H9 (cell line): ENCODE measurements at regions not wholly inside any gene's neighbourhood (a gene's known extent, or its start where the extent isn't known, plus 50 kb on each side); places are given as distances from the start of the nearest gene placed in this dataset.

Experiments
- DNase-seq: peaks from one replicate; pipeline ENCODE4 v3.0.0-alpha.2; 2017
- H2AFZ ChIP-seq: one replicate; pipeline ENCODE4 v1.6.1; 2013; ENCODE audit warnings: mild to moderate bottlenecking, low read length, control low read depth, moderate library complexity
- H2AK5ac ChIP-seq: 2 replicates; pipeline ENCODE4 v1.6.1; 2013; ENCODE audit warnings: low read length, control low read depth, mixed read lengths; ENCODE audit not compliant: insufficient read length
- H2BK120ac ChIP-seq: one replicate; pipeline ENCODE4 v1.6.1; 2013; ENCODE audit warnings: low read depth, mild to moderate bottlenecking, low read length, control low read depth, inconsistent platforms; ENCODE audit not compliant: poor library complexity, severe bottlenecking
- H2BK12ac ChIP-seq: 2 replicates; pipeline ENCODE4 v1.6.1; 2013; ENCODE audit warnings: low read length, control low read depth, mixed read lengths, low read depth; ENCODE audit not compliant: insufficient read length
- H2BK15ac ChIP-seq: 2 replicates; pipeline ENCODE4 v1.6.1; 2013; ENCODE audit warnings: low read depth, low read length, control low read depth
- H2BK20ac ChIP-seq: one replicate; pipeline ENCODE4 v1.6.1; 2013; ENCODE audit warnings: low read depth, mild to moderate bottlenecking, low read length, control low read depth, inconsistent platforms; ENCODE audit not compliant: poor library complexity, severe bottlenecking
- H2BK5ac ChIP-seq: 2 replicates; pipeline ENCODE4 v1.6.1; 2013; ENCODE audit warnings: low read length, control low read depth, mixed read lengths; ENCODE audit not compliant: insufficient read length
- H3K14ac ChIP-seq: 2 replicates; pipeline ENCODE4 v1.6.1; 2013; ENCODE audit warnings: low read length, control low read depth; ENCODE audit not compliant: insufficient read depth
- H3K18ac ChIP-seq: 2 replicates; pipeline ENCODE4 v1.6.1; 2013; ENCODE audit warnings: low read depth, mild to moderate bottlenecking, mixed read lengths, low read length, control low read depth; ENCODE audit not compliant: insufficient read length
- H3K23ac ChIP-seq: 2 replicates; pipeline ENCODE4 v1.6.1; 2013; ENCODE audit warnings: low read length, control low read depth, mixed read lengths, low read depth; ENCODE audit not compliant: insufficient read length
- H3K23me2 ChIP-seq: 2 replicates; pipeline ENCODE4 v1.6.1; 2013; ENCODE audit warnings: low read depth, mild to moderate bottlenecking, mixed read lengths, low read length, control low read depth; ENCODE audit not compliant: insufficient read length, poor library complexity, severe bottlenecking
- H3K27ac ChIP-seq: 2 replicates; pipeline ENCODE4 v1.5.1; 2013; ENCODE audit warnings: low read length, control low read depth, mixed read lengths, low read depth; ENCODE audit not compliant: insufficient read length
- H3K27me3 ChIP-seq: 2 replicates; pipeline ENCODE4 v1.6.1; 2013; ENCODE audit warnings: low read length, control low read depth, inconsistent platforms; ENCODE audit not compliant: insufficient read depth
- H3K4ac ChIP-seq: 2 replicates; pipeline ENCODE4 v1.6.1; 2013; ENCODE audit warnings: low read depth, mild to moderate bottlenecking, control low read depth, inconsistent platforms, low read length, moderate library complexity
- H3K4me1 ChIP-seq: 2 replicates; pipeline ENCODE4 v1.6.1; 2013; ENCODE audit warnings: low read length, control low read depth, inconsistent platforms; ENCODE audit not compliant: insufficient read depth
- H3K4me2 ChIP-seq: 2 replicates; pipeline ENCODE4 v1.6.1; 2013; ENCODE audit warnings: low read length, control low read depth, mixed read lengths; ENCODE audit not compliant: insufficient read length, insufficient read depth
- H3K56ac ChIP-seq: 2 replicates; pipeline ENCODE4 v1.6.1; 2013; ENCODE audit warnings: low read depth, mild to moderate bottlenecking, mixed read lengths, low read length, control low read depth; ENCODE audit not compliant: insufficient read length
- H3K79me1 ChIP-seq: 2 replicates; pipeline ENCODE4 v1.6.1; 2013; ENCODE audit warnings: low read depth, mild to moderate bottlenecking, moderate library complexity, low read length, control low read depth, inconsistent platforms; ENCODE audit not compliant: insufficient read depth, poor library complexity, severe bottlenecking
- H3K79me2 ChIP-seq: 2 replicates; pipeline ENCODE4 v1.6.1; 2013; ENCODE audit warnings: low read length, control low read depth, inconsistent platforms; ENCODE audit not compliant: insufficient read depth
- H3K9ac ChIP-seq: 2 replicates; pipeline ENCODE4 v1.6.1; 2013; ENCODE audit warnings: low read length, control low read depth, mixed read lengths; ENCODE audit not compliant: insufficient read length; ENCODE audit errors: extremely low read depth
- H3K9me3 ChIP-seq: one replicate; pipeline ENCODE4 v1.6.1; 2013; ENCODE audit warnings: low read depth, low read length, inconsistent platforms; ENCODE audit not compliant: control insufficient read depth
- H3T11ph ChIP-seq: one replicate; pipeline ENCODE4 v1.6.1; 2013; ENCODE audit warnings: mild to moderate bottlenecking, low read length, control low read depth, inconsistent platforms
- H4K20me1 ChIP-seq: one replicate; pipeline ENCODE4 v1.6.1; 2013; ENCODE audit not compliant: control insufficient read depth, insufficient read length, insufficient read depth
- H4K5ac ChIP-seq: 2 replicates; pipeline ENCODE4 v1.6.1; 2013; ENCODE audit warnings: low read depth, mild to moderate bottlenecking, mixed read lengths, low read length, control low read depth; ENCODE audit not compliant: insufficient read length
- H4K8ac ChIP-seq: replicated peaks from 2 replicates; pipeline ENCODE4 v1.6.1; 2013; ENCODE audit warnings: low read length, control low read depth, mixed read lengths, low read depth; ENCODE audit not compliant: insufficient read length
- H4K91ac ChIP-seq: 2 replicates; pipeline ENCODE4 v1.6.1; 2013; ENCODE audit warnings: low read depth, mild to moderate bottlenecking, moderate library complexity, mixed read lengths, low read length, control low read depth; ENCODE audit not compliant: insufficient read length
- H3K27ac Mint-ChIP-seq, 3 experiments: 2 replicates in 2 of 3; 3 replicates in 1 of 3; pipeline ENCODE4 v1.8.0; 2020 to 2021; ENCODE audit warnings: mixed read lengths in 3 of 3, mild to moderate bottlenecking in 1 of 3, moderate library complexity in 1 of 3
- H3K27me3 Mint-ChIP-seq: 2 replicates; pipeline ENCODE4 v1.8.0; 2021; ENCODE audit warnings: low read depth, mild to moderate bottlenecking, moderate library complexity, mixed read lengths
- H3K36me3 Mint-ChIP-seq, 3 experiments: 2 replicates in 2 of 3; 3 replicates in 1 of 3; pipeline ENCODE4 v1.8.0; 2020 to 2021; ENCODE audit warnings: low read depth in 3 of 3, mixed read lengths in 3 of 3; ENCODE audit not compliant: insufficient read depth in 1 of 3
- H3K4me1 Mint-ChIP-seq, 2 experiments: 2 replicates each; pipeline ENCODE4 v1.8.0; 2020; ENCODE audit warnings: mixed read lengths in 2 of 2
- H3K4me3 Mint-ChIP-seq, 2 experiments: 2 replicates in 1 of 2; 3 replicates in 1 of 2; pipeline ENCODE4 v1.8.0; 2020 to 2021; ENCODE audit warnings: mild to moderate bottlenecking in 2 of 2, mixed read lengths in 2 of 2, moderate library complexity in 1 of 2
- H3K9me3 Mint-ChIP-seq, 2 experiments: 2 replicates in 1 of 2; 3 replicates in 1 of 2; pipeline ENCODE4 v1.8.0; 2020; ENCODE audit warnings: mild to moderate bottlenecking in 2 of 2, mixed read lengths in 2 of 2, moderate library complexity in 1 of 2
- CTCF ChIP-seq: fragments of 200-600 bp; sonication (generic); conservative IDR thresholded peaks from 3 replicates; pipeline ENCODE4 v1.8.0; 2021; ENCODE audit warnings: antibody characterized with exemption, mild to moderate bottlenecking
- WGBS: extraction: QIAGEN DNeasy Blood & Tissue Kit; methylation state at CpG from one replicate; pipeline ENCODE4 v1.1.7; 2013; ENCODE audit warnings: missing lambda C conversion rate, low lambda C conversion rate, mixed read lengths; ENCODE audit not compliant: insufficient read length; ENCODE audit errors: extremely low coverage; 5-methylcytosine and 5-hydroxymethylcytosine counted together

- Histone ChIP-seq H2BK120ac (no peak overlapping the region), H3K4me1 (no peaks in the 10 kb centered on the region)
- no peaks in the 10 kb centered on the region for H3K36me3 Mint-ChIP-seq
These were observed 152.8 kb downstream of the GNAT3 start for GRCh38 chr7:80359029-80359428.

More at GRCh38 chr7:80359029-80359428, 152.8 kb downstream of the GNAT3 start:
- H2BK15ac ChIP-seq: no peak overlapping the region
- no peak overlapping the region for H2AFZ ChIP-seq
- no peak overlapping the region for H3K27ac ChIP-seq
- H3K18ac ChIP-seq: no peak overlapping the region
- no peak for TF ChIP-seq CTCF
- H3K9me3 ChIP-seq: no peaks in the 10 kb centered on the region
- no peak overlapping the region for H3T11ph ChIP-seq
- no peak overlapping the region for H4K8ac ChIP-seq
- H2AK5ac ChIP-seq: no peak overlapping the region
- no peak overlapping the region for H2BK12ac ChIP-seq
- Mint-ChIP-seq H3K9me3 (no peaks in the 10 kb centered on the region), H3K27me3 (no peaks in the 10 kb centered on the region), H3K4me1 (no peaks in the 10 kb centered on the region), H3K27ac (no peak overlapping the region), H3K4me3 (no peak overlapping the region)
- no peak for DNase-seq
- no peaks in the 10 kb centered on the region for H3K79me2 ChIP-seq
- no peak overlapping the region for H3K14ac ChIP-seq
- H4K20me1 ChIP-seq: no peaks in the 10 kb centered on the region
- WGBS: no CpG with 5 or more reads among the region's 3 CpGs
- no peak overlapping the region for H2BK5ac ChIP-seq
- no peak overlapping the region for H3K56ac ChIP-seq
- H3K4ac ChIP-seq: no peak overlapping the region
- H3K27me3 ChIP-seq: no peaks in the 10 kb centered on the region
- no peak overlapping the region for H3K9ac ChIP-seq
- no peak overlapping the region for H4K5ac ChIP-seq
- H4K91ac ChIP-seq: no peak overlapping the region
- no peak overlapping the region for H2BK20ac ChIP-seq
- H3K23me2 ChIP-seq: no peaks in the 10 kb centered on the region
- H3K23ac ChIP-seq: no peak overlapping the region
- H3K4me2 ChIP-seq: no peak overlapping the region
- no peaks in the 10 kb centered on the region for H3K79me1 ChIP-seq
